B cell (primary cell): ENCODE measurements at regions not wholly inside any gene's neighbourhood (a gene's known extent, or its start where the extent isn't known, plus 50 kb on each side); places are given as distances from the start of the nearest gene placed in this dataset.

Experiments used
- ATAC-seq: fragments of 200-7000 bp; cut with Tn5 transposase; one replicate; pipeline ENCODE4 v1.10.0; 2021; ENCODE audit warnings: low read depth, mild to moderate bottlenecking, moderate number of reproducible peaks, moderate library complexity
- CTCF ChIA-PET: fragments of 350-600 bp; sonication (Branson Sonifier 250); formaldehyde crosslinking; loops from one replicate; lab custom pipeline; 2021; ENCODE audit warnings: antibody characterized with exemption, inconsistent platforms; lab: Charles Lee
- POLR2A ChIA-PET: fragments of 350-600 bp; sonication (Branson Sonifier 250); formaldehyde crosslinking; loops from one replicate; lab custom pipeline; 2021; ENCODE audit warnings: antibody characterized with exemption; lab: Charles Lee
- DNase-seq: peaks from one replicate; pipeline ENCODE4 v3.0.0; 2013
- H2AFZ ChIP-seq: 2 replicates; pipeline ENCODE4 v1.6.1; 2012; ENCODE audit warnings: mild to moderate bottlenecking, low read depth, low read length; ENCODE audit not compliant: insufficient read depth, poor library complexity, severe bottlenecking
- H3K27ac ChIP-seq, 2 donors: 1 replicate in 1 of 2; 2 replicates in 1 of 2; pipeline ENCODE4 v1.5.1; 2012 to 2013; ENCODE audit warnings: low read length in 2 of 2, mild to moderate bottlenecking in 2 of 2, moderate library complexity in 1 of 2
- H3K27me3 ChIP-seq, 4 experiments: fragments of 200-600 bp in 1 of 4; sonication (generic) in 1 of 4; replicated peaks in 1 of 4; 1 replicate in 2 of 4; 2 replicates in 2 of 4; pipeline versions ENCODE4 v1.6.1 to v1.7.0; 2013 to 2016; ENCODE audit warnings: low read length in 3 of 4, mild to moderate bottlenecking in 2 of 4, mixed read lengths in 1 of 4, moderate library complexity in 1 of 4; ENCODE audit not compliant: insufficient read depth in 4 of 4, control insufficient read depth in 3 of 4; ENCODE audit errors: control extremely low read depth in 1 of 4
- H3K36me3 ChIP-seq, 2 experiments: replicated peaks in 1 of 2; 1 replicate in 1 of 2; 2 replicates in 1 of 2; pipeline versions ENCODE4 v1.6.1 to v1.7.1; 2013; ENCODE audit warnings: low read length in 1 of 2; ENCODE audit not compliant: insufficient read depth in 2 of 2, control insufficient read depth in 1 of 2; ENCODE audit errors: control extremely low read depth in 1 of 2, extremely low read depth in 1 of 2
- H3K4me1 ChIP-seq, 2 donors: fragments of 200-600 bp in 1 of 2; sonication (generic) in 1 of 2; 1 replicate in 1 of 2; 2 replicates in 1 of 2; pipeline versions ENCODE4 v1.5.1 to v1.6.1; 2013 to 2017; ENCODE audit warnings: low read length in 2 of 2; ENCODE audit not compliant: control insufficient read depth in 2 of 2, insufficient read depth in 2 of 2
- H3K4me2 ChIP-seq: replicated peaks from 2 replicates; pipeline ENCODE3; 2012; ENCODE audit warnings: mild to moderate bottlenecking, low read depth, low read length; ENCODE audit not compliant: poor library complexity, severe bottlenecking
- H3K4me3 ChIP-seq, 5 experiments: fragments of 200-600 bp in 1 of 5; sonication (generic) in 1 of 5; 1 replicate in 3 of 5; 2 replicates in 2 of 5; pipeline versions ENCODE4 v1.5.1 to v1.7.0; 2011 to 2016; ENCODE audit warnings: low read length in 4 of 5, mild to moderate bottlenecking in 4 of 5, low read depth in 2 of 5, control low read depth in 1 of 5, moderate library complexity in 1 of 5; ENCODE audit not compliant: insufficient read depth in 1 of 5; ENCODE audit errors: control extremely low read depth in 1 of 5, extremely low read depth in 1 of 5
- H3K79me2 ChIP-seq: fragments of 200-600 bp; sonication (generic); one replicate; pipeline ENCODE4 v1.6.0; 2016; ENCODE audit warnings: low read length; ENCODE audit not compliant: control insufficient read depth, insufficient read depth
- H3K9ac ChIP-seq: fragments of 200-600 bp; sonication (generic); 2 replicates; pipeline ENCODE4 v1.6.1; 2017; ENCODE audit warnings: mild to moderate bottlenecking, low read length, moderate library complexity
- H3K9me3 ChIP-seq, 3 donors: one replicate each; pipeline versions ENCODE4 v1.6.1 to v1.7.1; 2013; ENCODE audit warnings: low read length in 2 of 3; ENCODE audit not compliant: control insufficient read depth in 2 of 3, insufficient read depth in 1 of 3; ENCODE audit errors: control extremely low read depth in 1 of 3
- H4K20me1 ChIP-seq: 2 replicates; pipeline ENCODE4 v1.6.0; 2012; ENCODE audit warnings: mild to moderate bottlenecking, low read length; ENCODE audit not compliant: insufficient read depth, control insufficient read depth, poor library complexity, severe bottlenecking
- H3K27ac Mint-ChIP-seq: one replicate; pipeline ENCODE4 v1.8.0; 2021; ENCODE audit warnings: mixed read lengths
- H3K27me3 Mint-ChIP-seq: one replicate; pipeline ENCODE4 v1.8.0; 2021; ENCODE audit warnings: mixed read lengths
- H3K4me1 Mint-ChIP-seq: one replicate; pipeline ENCODE4 v1.8.0; 2021; ENCODE audit warnings: mixed read lengths
- H3K4me3 Mint-ChIP-seq: one replicate; pipeline ENCODE4 v1.8.0; 2021; ENCODE audit warnings: mixed read lengths
- H3K9me3 Mint-ChIP-seq: one replicate; pipeline ENCODE4 v1.8.0; 2022; ENCODE audit warnings: mixed read lengths; ENCODE audit not compliant: insufficient read depth
- CTCF ChIP-seq: fragments of 200-600 bp; IDR thresholded peaks from one replicate; pipeline ENCODE4 v1.8.0; 2022; ENCODE audit warnings: antibody characterized with exemption, mild to moderate bottlenecking
- EZH2 ChIP-seq: IDR thresholded peaks from 2 replicates; pipeline ENCODE4 v1.6.1; 2012; ENCODE audit warnings: borderline replicate concordance, low read depth, mild to moderate bottlenecking, moderate library complexity, low read length; ENCODE audit not compliant: insufficient read depth, poor library complexity, severe bottlenecking
- WGBS: methylation state at CpG from one replicate; pipeline ENCODE4 v1.1.5; 2013; ENCODE audit warnings: missing lambda C conversion rate; ENCODE audit not compliant: insufficient coverage; 5-methylcytosine and 5-hydroxymethylcytosine counted together
- intact Hi-C: fragments of 100-400 bp; cut with micrococcal nuclease; formaldehyde crosslinking; loops from one replicate; pipeline ENCODE4 v1.10.0; 2022

DNA sequence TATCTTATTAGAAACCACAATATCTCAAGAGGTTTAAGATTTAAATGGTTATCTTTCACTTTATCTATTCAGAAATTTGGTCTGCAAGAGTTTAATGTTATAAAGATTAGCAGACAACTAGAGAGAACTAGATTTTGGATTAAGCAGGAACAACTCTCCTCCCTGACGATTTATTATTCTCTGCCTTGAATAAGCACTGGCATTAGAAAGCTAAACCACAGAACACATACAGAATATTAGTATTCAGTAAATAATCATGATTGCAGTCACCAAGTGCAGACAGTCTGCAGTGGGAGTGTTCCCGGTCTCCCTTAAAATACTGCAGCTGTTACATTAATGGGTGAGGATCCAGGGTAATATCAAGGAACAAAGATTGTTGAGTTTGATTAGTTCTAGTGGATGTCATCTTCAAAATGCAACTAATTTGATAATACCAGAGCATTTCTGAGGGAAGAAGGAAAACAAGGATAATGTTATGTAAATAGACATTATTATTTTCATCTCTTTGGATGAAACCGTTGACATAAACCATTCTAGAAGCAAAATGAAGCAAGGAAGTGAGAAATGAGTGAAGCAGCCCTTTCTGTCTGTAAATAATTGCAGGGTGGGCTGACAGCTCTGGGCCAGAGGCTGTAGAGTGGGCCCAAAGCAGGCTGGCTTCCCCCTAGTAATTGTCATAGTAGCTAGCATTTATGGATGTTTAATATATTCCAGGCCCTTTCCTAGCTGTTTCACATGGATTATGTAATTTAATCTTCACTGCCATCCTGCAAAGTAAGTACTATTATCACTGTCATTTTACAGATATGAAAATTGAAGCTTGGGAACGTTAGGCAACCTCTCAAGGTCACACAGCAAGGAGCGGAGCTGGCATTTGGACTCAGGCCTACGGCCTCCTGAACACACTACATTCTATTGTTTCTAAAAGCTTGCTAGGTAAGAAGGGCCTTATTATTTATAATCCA is 79.4 kb downstream of the DYRK2 start:
- H3K4me3 ChIP-seq = no peak overlapping the region
- ChIA-PET CTCF (no interaction called here), POLR2A (no interaction called here)
- H3K4me3 Mint-ChIP-seq = no peak overlapping the region
- H3K27ac Mint-ChIP-seq = no peak overlapping the region
- no peaks in the 10 kb centered on the region for H3K36me3 ChIP-seq
- no peaks in the 10 kb centered on the region for H4K20me1 ChIP-seq
- no CpG with 5 or more reads among the region's 6 CpGs for WGBS
- intact Hi-C loops = no loop called here
- H3K9me3 Mint-ChIP-seq = no peaks in the 10 kb centered on the region
- no peaks in the 10 kb centered on the region for H3K79me2 ChIP-seq
- H3K4me2 ChIP-seq = no peak overlapping the region
- no peak for ATAC-seq
- no peak overlapping the region for H3K9ac ChIP-seq
- H3K4me1 Mint-ChIP-seq = no peaks in the 10 kb centered on the region
- no peaks in the 10 kb centered on the region for H3K27me3 ChIP-seq
- DNase-seq = no peak
- TF ChIP-seq EZH2 (no peak), CTCF (no peak)
- peaks cover 7% of the 10 kb centered on the region for H3K27me3 Mint-ChIP-seq
- no peak overlapping the region for H3K27ac ChIP-seq
- no peaks in the 10 kb centered on the region for H3K4me1 ChIP-seq
- no peak overlapping the region for H2AFZ ChIP-seq
- H3K9me3 ChIP-seq = no peaks in the 10 kb centered on the region

GRCh38 chr12:67732857-67733256 is 84.3 kb downstream of the DYRK2 start:
- Histone ChIP-seq H3K9ac (no peak overlapping the region), H2AFZ (no peak overlapping the region), H3K27me3 (no peaks in the 10 kb centered on the region), H3K4me1 (no peaks in the 10 kb centered on the region), H3K79me2 (no peaks in the 10 kb centered on the region), H3K4me3 (no peak overlapping the region), H3K36me3 (no peaks in the 10 kb centered on the region), H4K20me1 (no peaks in the 10 kb centered on the region), H3K9me3 (no peaks in the 10 kb centered on the region), H3K4me2 (no peak overlapping the region), H3K27ac (no peak overlapping the region)
- Mint-ChIP-seq H3K27ac (no peak overlapping the region), H3K4me3 (no peak overlapping the region), H3K27me3 (peaks cover 7% of the 10 kb centered on the region), H3K9me3 (no peaks in the 10 kb centered on the region), H3K4me1 (no peaks in the 10 kb centered on the region)
- ChIA-PET CTCF (no interaction called here), POLR2A (no interaction called here)
- TF ChIP-seq CTCF (no peak), EZH2 (no peak)
- WGBS = 100% methylated on average over 2 of the region's 4 CpGs
- no peak for DNase-seq
- ATAC-seq = no peak
- intact Hi-C loops = no loop called here
